Esophagus squamous epithelium (tissue), 5 donors: ENCODE measurements at regions not wholly inside any gene's neighbourhood (a gene's known extent, or its start where the extent isn't known, plus 50 kb on each side); places are given as distances from the start of the nearest gene placed in this dataset.

Experiments
- DNase-seq: peaks from one replicate; lab custom pipeline; 2025; lab: John Stamatoyannopoulos, UW
- H3K27ac ChIP-seq, 4 donors: fragments of 200-600 bp; sonication (generic); one replicate each; pipeline ENCODE4 v1.5.1; 2016 to 2019; ENCODE audit warnings: mild to moderate bottlenecking in 1 of 4
- H3K27me3 ChIP-seq, 4 donors: fragments of 200-600 bp; sonication (generic); 1 replicate in 3 of 4; 2 replicates in 1 of 4; pipeline versions ENCODE4 v1.5.1 to v1.6.0; 2017 to 2021; ENCODE audit warnings: antibody characterized with exemption in 1 of 4
- H3K36me3 ChIP-seq, 3 donors: fragments of 200-600 bp; sonication (generic); one replicate each; pipeline ENCODE4 v1.5.1; 2016 to 2019
- H3K4me1 ChIP-seq, 3 donors: fragments of 200-600 bp; sonication (generic); one replicate each; pipeline ENCODE4 v1.5.1; 2017 to 2019
- H3K4me3 ChIP-seq, 4 donors: fragments of 200-600 bp; sonication (generic); 1 replicate in 3 of 4; 2 replicates in 1 of 4; pipeline ENCODE4 v1.5.1; 2016 to 2019; ENCODE audit warnings: mild to moderate bottlenecking in 2 of 4, moderate library complexity in 1 of 4
- H3K9me3 ChIP-seq, 3 donors: fragments of 200-600 bp; sonication (generic); one replicate each; pipeline ENCODE4 v1.5.1; 2016 to 2019
- POLR2A ChIP-seq, 4 donors: fragments of 450-650 bp; IDR thresholded peaks; one replicate each; pipeline ENCODE4 v1.6.1; 2017; ENCODE audit warnings: antibody characterized with exemption in 4 of 4, mild to moderate bottlenecking in 4 of 4, moderate library complexity in 3 of 4
- WGBS, 2 donors: methylation state at CpG; one replicate each; pipeline ENCODE4 v1.1.5; 2018; 5-methylcytosine and 5-hydroxymethylcytosine counted together
- intact Hi-C: fragments of 100-400 bp; cut with DNase I; formaldehyde crosslinking; loops from one replicate; pipeline ENCODE4 v1.15.0; 2022
- TF ChIP-seq, protein P1 (sequence below), 6 experiments: fragments of 450-650 bp in 4 of 6; fragments of 200-600 bp in 2 of 6; sonication (generic) in 2 of 6; IDR thresholded peaks; one replicate each; pipeline ENCODE4 v1.5.1; 2016 to 2019; ENCODE audit warnings: antibody characterized with exemption in 6 of 6, mild to moderate bottlenecking in 4 of 6, moderate library complexity in 4 of 6
- donor health status: DM: yes; HTN: yes; CAD: no.

DNA sequence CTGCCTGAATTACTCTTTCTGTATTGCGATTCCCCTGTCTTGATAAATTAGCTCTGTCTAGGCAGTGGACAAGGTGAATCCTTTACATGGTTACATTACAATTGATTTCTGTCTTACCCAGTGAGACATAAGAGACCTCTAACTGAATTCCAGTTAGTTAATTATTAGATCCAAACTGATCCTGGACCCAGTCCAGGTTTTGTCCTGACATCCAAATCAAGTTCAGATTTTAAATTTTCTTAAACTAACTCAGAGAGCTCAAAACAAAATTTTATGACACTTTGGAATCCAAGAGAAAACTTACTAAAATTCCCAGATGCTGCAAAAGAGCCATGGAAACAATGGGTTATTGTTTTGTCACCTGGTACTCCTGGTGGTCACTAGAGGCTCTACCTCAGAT lies 2166.6 kb downstream of the TP53TG3F start:
- Histone ChIP-seq H3K9me3 (peaks cover 0 to 3% (median 0%) of the 10 kb centered on the region in 3 donors), H3K36me3 (no peaks in the 10 kb centered on the region), H3K4me3 (no peak overlapping the region), H3K27me3 (no peaks in the 10 kb centered on the region), H3K27ac (no peak overlapping the region), H3K4me1 (no peaks in the 10 kb centered on the region)
- no peak for DNase-seq
- WGBS, 2 donors: 70 to 72% methylated on average over 1 of the region's 1 CpG
- intact Hi-C loops: no loop called here
- no peak for TF ChIP-seq POLR2A (IDR thresholded peaks at IDR 0.05)
- TF ChIP-seq, protein P1, sequence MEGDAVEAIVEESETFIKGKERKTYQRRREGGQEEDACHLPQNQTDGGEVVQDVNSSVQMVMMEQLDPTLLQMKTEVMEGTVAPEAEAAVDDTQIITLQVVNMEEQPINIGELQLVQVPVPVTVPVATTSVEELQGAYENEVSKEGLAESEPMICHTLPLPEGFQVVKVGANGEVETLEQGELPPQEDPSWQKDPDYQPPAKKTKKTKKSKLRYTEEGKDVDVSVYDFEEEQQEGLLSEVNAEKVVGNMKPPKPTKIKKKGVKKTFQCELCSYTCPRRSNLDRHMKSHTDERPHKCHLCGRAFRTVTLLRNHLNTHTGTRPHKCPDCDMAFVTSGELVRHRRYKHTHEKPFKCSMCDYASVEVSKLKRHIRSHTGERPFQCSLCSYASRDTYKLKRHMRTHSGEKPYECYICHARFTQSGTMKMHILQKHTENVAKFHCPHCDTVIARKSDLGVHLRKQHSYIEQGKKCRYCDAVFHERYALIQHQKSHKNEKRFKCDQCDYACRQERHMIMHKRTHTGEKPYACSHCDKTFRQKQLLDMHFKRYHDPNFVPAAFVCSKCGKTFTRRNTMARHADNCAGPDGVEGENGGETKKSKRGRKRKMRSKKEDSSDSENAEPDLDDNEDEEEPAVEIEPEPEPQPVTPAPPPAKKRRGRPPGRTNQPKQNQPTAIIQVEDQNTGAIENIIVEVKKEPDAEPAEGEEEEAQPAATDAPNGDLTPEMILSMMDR (IDR thresholded peaks at IDR 0.05): no peak

DNA sequence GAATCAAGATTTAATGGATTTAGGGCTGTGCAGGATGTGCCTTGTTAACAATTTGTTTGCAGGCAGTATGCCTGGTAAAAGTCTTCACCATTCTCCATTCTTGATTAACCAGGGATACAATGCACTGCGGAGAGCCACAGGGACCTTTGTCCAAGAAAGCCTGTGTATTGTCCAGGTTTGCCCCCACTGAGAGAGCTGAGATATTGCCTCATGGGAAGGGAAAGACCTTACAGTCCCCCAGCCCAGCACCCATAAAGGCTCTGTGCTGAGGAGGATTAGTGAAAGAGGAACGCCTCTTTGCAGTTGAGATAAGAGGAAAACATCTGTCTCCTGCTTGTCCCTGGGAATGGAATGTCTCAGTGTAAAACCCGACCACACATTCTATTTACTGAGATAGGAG lies 2169.6 kb downstream of the TP53TG3F start:
- no peak overlapping the region for H3K4me3 ChIP-seq
- WGBS, 2 donors: 68 to 78% methylated on average over 2 to 3 of the region's 3 CpGs
- no peaks in the 10 kb centered on the region for H3K9me3 ChIP-seq
- no peak for TF ChIP-seq POLR2A (IDR thresholded peaks at IDR 0.05)
- TF ChIP-seq, protein P1 (IDR thresholded peaks at IDR 0.05): no peak
- no peaks in the 10 kb centered on the region for H3K27me3 ChIP-seq
- intact Hi-C loops: no loop called here
- H3K36me3 ChIP-seq: no peaks in the 10 kb centered on the region
- DNase-seq: no peak
- no peaks in the 10 kb centered on the region for H3K4me1 ChIP-seq
- no peak overlapping the region for H3K27ac ChIP-seq

DNA sequence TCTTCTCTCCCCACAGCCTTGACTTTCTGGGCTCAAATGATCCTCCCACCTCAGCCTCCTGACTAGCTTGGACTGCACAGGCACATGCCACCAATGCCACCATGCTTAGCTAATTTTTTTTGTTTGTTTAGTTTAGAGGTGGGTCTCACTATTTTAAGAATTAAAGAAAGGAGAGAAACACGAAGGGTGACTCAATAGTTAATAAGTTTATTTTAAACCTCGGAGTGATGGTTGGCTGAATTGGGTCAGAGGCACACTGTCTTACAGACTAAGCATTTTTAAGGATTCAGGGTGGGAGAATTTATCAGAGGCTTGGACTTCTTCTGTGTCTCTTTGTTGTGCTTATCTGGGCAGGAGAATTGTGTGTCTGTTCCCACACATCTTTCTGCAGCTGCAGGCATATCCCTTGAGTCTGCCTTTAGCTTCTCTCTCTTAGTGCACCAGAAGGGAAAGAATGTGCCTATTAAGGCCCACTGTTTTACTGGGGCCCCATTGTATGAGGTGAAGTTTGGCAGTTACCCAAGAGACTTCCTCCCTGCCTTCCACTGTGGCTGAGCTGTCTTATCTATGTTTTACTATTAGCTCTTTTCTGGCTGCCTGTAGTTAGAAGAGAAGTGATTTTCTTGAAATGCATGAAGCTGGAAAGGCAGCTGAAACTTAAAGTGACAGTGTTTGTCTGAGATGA lies 2172.0 kb downstream of the TP53TG3F start:
- Histone ChIP-seq H3K27ac (no peak overlapping the region), H3K4me1 (no peaks in the 10 kb centered on the region), H3K4me3 (no peak overlapping the region), H3K27me3 (no peaks in the 10 kb centered on the region), H3K9me3 (no peaks in the 10 kb centered on the region), H3K36me3 (no peaks in the 10 kb centered on the region)
- WGBS, 2 donors: 13 to 21% methylated on average over 2 of the region's 2 CpGs
- intact Hi-C loops: no loop called here
- no peak for DNase-seq
- TF ChIP-seq, protein P1 (IDR thresholded peaks at IDR 0.05): no peak
- TF ChIP-seq POLR2A (IDR thresholded peaks at IDR 0.05): no peak

DNA sequence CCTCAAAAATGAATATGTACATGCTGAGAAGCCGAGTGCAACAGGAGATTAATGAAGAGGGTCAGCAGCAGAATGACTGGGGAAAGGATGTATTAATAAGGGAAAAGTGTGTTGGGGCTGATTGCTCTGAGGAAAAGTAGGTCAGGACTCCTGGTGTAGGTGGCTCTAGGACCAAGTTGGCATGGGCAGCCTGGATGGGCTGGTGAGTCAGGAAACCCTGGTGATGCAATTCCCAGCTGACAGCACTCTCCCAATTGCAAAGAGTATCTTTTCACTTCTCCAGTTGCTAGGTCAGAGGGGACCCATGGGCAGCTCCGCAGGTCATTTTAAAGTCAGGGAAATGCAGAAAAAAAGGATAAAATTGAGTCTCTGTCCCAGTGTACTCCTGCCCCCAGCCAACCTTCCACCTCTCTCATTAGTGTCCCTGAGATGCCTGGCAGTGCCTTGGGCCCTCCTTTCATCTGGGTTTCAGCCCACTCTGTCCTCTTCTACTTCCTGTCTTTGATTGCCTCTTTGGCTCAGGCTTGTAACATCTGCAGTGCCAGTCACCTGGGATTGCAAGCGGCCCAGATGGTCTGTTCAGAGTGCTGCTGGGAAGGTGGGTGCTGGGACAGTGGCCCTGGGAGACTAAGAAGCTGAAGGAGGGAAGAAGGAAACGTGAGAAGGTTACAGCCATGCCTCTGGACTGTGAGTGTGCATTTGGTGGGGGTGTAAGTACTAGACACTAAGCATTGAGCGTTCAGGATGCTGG lies 2177.2 kb downstream of the TP53TG3F start:
- Histone ChIP-seq H3K4me3 (no peak overlapping the region), H3K9me3 (no peaks in the 10 kb centered on the region), H3K4me1 (no peaks in the 10 kb centered on the region), H3K36me3 (no peaks in the 10 kb centered on the region), H3K27ac (no peak overlapping the region), H3K27me3 (no peaks in the 10 kb centered on the region)
- intact Hi-C loops: no loop called here
- TF ChIP-seq POLR2A (IDR thresholded peaks at IDR 0.05): no peak
- TF ChIP-seq, protein P1 (IDR thresholded peaks at IDR 0.05): no peak
- no peak for DNase-seq
- 55 to 64% methylated on average over 4 to 5 of the region's 5 CpGs for WGBS, 2 donors

DNA sequence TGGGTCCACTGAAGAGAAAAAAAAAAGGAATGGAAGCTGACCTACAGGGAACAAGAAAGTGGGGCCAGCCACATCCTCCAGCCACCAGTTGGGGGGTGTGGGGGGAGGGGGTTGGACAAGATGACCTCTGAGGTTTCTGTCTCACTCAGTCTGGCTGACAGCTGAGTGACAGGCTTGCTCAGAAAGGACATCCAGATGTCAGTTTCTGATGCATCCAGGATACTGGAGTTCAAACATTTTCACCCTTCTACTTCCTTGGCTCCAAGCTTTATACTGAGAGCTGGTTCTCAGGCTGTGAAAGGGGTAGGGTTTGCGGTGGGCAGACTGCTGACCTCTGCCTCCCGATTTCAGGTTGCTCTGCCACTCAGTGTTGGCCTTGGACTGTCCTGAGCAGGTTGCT lies 2178.3 kb downstream of the TP53TG3F start:
- TF ChIP-seq, protein P1 (IDR thresholded peaks at IDR 0.05): no peak
- no peak for TF ChIP-seq POLR2A (IDR thresholded peaks at IDR 0.05)
- Histone ChIP-seq H3K27me3 (no peaks in the 10 kb centered on the region), H3K36me3 (no peaks in the 10 kb centered on the region), H3K27ac (no peak overlapping the region), H3K4me3 (no peak overlapping the region), H3K9me3 (no peaks in the 10 kb centered on the region), H3K4me1 (no peaks in the 10 kb centered on the region)
- WGBS, 2 donors: 75 to 79% methylated on average over 2 of the region's 2 CpGs
- no peak for DNase-seq
- intact Hi-C loops: no loop called here
